ENCODE measurements at regions not wholly inside any gene's neighbourhood (a gene's known extent, or its start where the extent isn't known, plus 50 kb on each side); places are given as distances from the start of the nearest gene placed in this dataset.

GRCh38 chr7:34332006-34332405 lies 326.0 kb upstream of the NPSR1 start:
- no peak for TF ChIP-seq NR2C2 (CRISPR knock-in tag; IDR thresholded peaks at IDR 0.05)
- TF ChIP-seq, protein P1, sequence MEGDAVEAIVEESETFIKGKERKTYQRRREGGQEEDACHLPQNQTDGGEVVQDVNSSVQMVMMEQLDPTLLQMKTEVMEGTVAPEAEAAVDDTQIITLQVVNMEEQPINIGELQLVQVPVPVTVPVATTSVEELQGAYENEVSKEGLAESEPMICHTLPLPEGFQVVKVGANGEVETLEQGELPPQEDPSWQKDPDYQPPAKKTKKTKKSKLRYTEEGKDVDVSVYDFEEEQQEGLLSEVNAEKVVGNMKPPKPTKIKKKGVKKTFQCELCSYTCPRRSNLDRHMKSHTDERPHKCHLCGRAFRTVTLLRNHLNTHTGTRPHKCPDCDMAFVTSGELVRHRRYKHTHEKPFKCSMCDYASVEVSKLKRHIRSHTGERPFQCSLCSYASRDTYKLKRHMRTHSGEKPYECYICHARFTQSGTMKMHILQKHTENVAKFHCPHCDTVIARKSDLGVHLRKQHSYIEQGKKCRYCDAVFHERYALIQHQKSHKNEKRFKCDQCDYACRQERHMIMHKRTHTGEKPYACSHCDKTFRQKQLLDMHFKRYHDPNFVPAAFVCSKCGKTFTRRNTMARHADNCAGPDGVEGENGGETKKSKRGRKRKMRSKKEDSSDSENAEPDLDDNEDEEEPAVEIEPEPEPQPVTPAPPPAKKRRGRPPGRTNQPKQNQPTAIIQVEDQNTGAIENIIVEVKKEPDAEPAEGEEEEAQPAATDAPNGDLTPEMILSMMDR (IDR thresholded peaks at IDR 0.05) = no peak
- TF ChIP-seq TEAD1 (CRISPR knock-in tag; IDR thresholded peaks at IDR 0.05) = no peak
- TF ChIP-seq TEAD4 (CRISPR knock-in tag; IDR thresholded peaks at IDR 0.05) = no peak
- TF ChIP-seq, protein P2, sequence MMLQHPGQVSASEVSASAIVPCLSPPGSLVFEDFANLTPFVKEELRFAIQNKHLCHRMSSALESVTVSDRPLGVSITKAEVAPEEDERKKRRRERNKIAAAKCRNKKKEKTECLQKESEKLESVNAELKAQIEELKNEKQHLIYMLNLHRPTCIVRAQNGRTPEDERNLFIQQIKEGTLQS (CRISPR knock-in tag; conservative IDR thresholded peaks at IDR 0.05) = no peak
- TF ChIP-seq, protein P3, sequence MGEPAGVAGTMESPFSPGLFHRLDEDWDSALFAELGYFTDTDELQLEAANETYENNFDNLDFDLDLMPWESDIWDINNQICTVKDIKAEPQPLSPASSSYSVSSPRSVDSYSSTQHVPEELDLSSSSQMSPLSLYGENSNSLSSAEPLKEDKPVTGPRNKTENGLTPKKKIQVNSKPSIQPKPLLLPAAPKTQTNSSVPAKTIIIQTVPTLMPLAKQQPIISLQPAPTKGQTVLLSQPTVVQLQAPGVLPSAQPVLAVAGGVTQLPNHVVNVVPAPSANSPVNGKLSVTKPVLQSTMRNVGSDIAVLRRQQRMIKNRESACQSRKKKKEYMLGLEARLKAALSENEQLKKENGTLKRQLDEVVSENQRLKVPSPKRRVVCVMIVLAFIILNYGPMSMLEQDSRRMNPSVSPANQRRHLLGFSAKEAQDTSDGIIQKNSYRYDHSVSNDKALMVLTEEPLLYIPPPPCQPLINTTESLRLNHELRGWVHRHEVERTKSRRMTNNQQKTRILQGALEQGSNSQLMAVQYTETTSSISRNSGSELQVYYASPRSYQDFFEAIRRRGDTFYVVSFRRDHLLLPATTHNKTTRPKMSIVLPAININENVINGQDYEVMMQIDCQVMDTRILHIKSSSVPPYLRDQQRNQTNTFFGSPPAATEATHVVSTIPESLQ (CRISPR knock-in tag; IDR thresholded peaks at IDR 0.05) = no peak
- TF ChIP-seq, protein P4, sequence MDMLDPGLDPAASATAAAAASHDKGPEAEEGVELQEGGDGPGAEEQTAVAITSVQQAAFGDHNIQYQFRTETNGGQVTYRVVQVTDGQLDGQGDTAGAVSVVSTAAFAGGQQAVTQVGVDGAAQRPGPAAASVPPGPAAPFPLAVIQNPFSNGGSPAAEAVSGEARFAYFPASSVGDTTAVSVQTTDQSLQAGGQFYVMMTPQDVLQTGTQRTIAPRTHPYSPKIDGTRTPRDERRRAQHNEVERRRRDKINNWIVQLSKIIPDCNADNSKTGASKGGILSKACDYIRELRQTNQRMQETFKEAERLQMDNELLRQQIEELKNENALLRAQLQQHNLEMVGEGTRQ (CRISPR knock-in tag; IDR thresholded peaks at IDR 0.05) = no peak
- TF ChIP-seq, protein P5, sequence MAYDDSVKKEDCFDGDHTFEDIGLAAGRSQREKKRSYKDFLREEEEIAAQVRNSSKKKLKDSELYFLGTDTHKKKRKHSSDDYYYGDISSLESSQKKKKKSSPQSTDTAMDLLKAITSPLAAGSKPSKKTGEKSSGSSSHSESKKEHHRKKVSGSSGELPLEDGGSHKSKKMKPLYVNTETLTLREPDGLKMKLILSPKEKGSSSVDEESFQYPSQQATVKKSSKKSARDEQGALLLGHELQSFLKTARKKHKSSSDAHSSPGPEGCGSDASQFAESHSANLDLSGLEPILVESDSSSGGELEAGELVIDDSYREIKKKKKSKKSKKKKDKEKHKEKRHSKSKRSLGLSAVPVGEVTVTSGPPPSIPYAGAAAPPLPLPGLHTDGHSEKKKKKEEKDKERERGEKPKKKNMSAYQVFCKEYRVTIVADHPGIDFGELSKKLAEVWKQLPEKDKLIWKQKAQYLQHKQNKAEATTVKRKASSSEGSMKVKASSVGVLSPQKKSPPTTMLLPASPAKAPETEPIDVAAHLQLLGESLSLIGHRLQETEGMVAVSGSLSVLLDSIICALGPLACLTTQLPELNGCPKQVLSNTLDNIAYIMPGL (CRISPR knock-in tag; IDR thresholded peaks at IDR 0.05) = no peak
- TF ChIP-seq, protein P6, sequence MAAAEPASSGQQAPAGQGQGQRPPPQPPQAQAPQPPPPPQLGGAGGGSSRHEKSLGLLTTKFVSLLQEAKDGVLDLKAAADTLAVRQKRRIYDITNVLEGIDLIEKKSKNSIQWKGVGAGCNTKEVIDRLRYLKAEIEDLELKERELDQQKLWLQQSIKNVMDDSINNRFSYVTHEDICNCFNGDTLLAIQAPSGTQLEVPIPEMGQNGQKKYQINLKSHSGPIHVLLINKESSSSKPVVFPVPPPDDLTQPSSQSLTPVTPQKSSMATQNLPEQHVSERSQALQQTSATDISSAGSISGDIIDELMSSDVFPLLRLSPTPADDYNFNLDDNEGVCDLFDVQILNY (CRISPR knock-in tag; IDR thresholded peaks at IDR 0.05) = no peak
- no peak for TF ChIP-seq ELF4 (CRISPR knock-in tag; IDR thresholded peaks at IDR 0.05; ENCODE audit: low read depth)
- TF ChIP-seq ZNF232 (CRISPR knock-in tag; IDR thresholded peaks at IDR 0.05) = no peak
- TF ChIP-seq GTF2I (CRISPR knock-in tag; conservative IDR thresholded peaks at IDR 0.05) = no peak
